Effector memory CD4-positive, alpha-beta T cell (primary cell): ENCODE measurements at regions not wholly inside any gene's neighbourhood (a gene's known extent, or its start where the extent isn't known, plus 50 kb on each side); places are given as distances from the start of the nearest gene placed in this dataset.

Experiments used
- DNase-seq, 3 donors: peaks; one replicate each; pipeline ENCODE4 v3.0.0-alpha.2; 2020
- H3K27ac ChIP-seq: 2 replicates; pipeline ENCODE4 v1.7.0; 2013; ENCODE audit warnings: mild to moderate bottlenecking, low read length, moderate library complexity; ENCODE audit not compliant: insufficient read depth, poor library complexity, severe bottlenecking
- H3K27me3 ChIP-seq: replicated peaks from 2 replicates; pipeline ENCODE4 v1.7.0; 2013; ENCODE audit warnings: mild to moderate bottlenecking, low read length; ENCODE audit not compliant: insufficient read depth, control insufficient read depth, poor library complexity, severe bottlenecking
- H3K36me3 ChIP-seq: 2 replicates; pipeline ENCODE4 v1.7.0; 2013; ENCODE audit warnings: mild to moderate bottlenecking, low read length, moderate library complexity; ENCODE audit not compliant: control insufficient read depth, insufficient read depth
- H3K4me1 ChIP-seq: 2 replicates; pipeline ENCODE4 v1.7.0; 2013; ENCODE audit warnings: low read length, mild to moderate bottlenecking; ENCODE audit not compliant: control insufficient read depth, insufficient read depth, poor library complexity, severe bottlenecking
- H3K4me3 ChIP-seq: 2 replicates; pipeline ENCODE4 v1.7.0; 2013; ENCODE audit warnings: low read length, low read depth, mild to moderate bottlenecking; ENCODE audit not compliant: insufficient read depth, poor library complexity, severe bottlenecking
- H3K9me3 ChIP-seq: 2 replicates; pipeline ENCODE4 v1.7.0; 2013; ENCODE audit warnings: mild to moderate bottlenecking, low read length, moderate library complexity; ENCODE audit not compliant: control insufficient read depth

- H3K4me3 ChIP-seq, result no peak overlapping the region
- no peaks in the 10 kb centered on the region for H3K36me3 ChIP-seq
- no peaks in the 10 kb centered on the region for H3K27me3 ChIP-seq
- DNase-seq, result no peak
- H3K27ac ChIP-seq, result no peak overlapping the region
- peaks cover 10% of the 10 kb centered on the region for H3K4me1 ChIP-seq
- H3K9me3 ChIP-seq, result no peaks in the 10 kb centered on the region
Observed at GRCh38 chr4:98711526-98711925, 53.1 kb upstream of the TSPAN5 start.

- no peak overlapping the region for H3K4me3 ChIP-seq
Observed at GRCh38 chr4:98710831-98711230, 52.4 kb upstream of the TSPAN5 start.

More at GRCh38 chr4:98710831-98711230, 52.4 kb upstream of the TSPAN5 start:
- no peaks in the 10 kb centered on the region for H3K9me3 ChIP-seq
- H3K27me3 ChIP-seq, result no peaks in the 10 kb centered on the region
- no peak for DNase-seq
- H3K27ac ChIP-seq, result no peak overlapping the region
- peaks cover 14% of the 10 kb centered on the region for H3K4me1 ChIP-seq
- H3K36me3 ChIP-seq, result no peaks in the 10 kb centered on the region
